Esophagus squamous epithelium (tissue), 4 donors: ENCODE measurements at regions not wholly inside any gene's neighbourhood (a gene's known extent, or its start where the extent isn't known, plus 50 kb on each side); places are given as distances from the start of the nearest gene placed in this dataset.

Source experiments
- POLR2A ChIP-seq, 4 donors: fragments of 450-650 bp; IDR thresholded peaks; one replicate each; pipeline ENCODE4 v1.6.1; 2017; ENCODE audit warnings: antibody characterized with exemption in 4 of 4, mild to moderate bottlenecking in 4 of 4, moderate library complexity in 3 of 4
- TF ChIP-seq, protein P1 (sequence below), 6 experiments: fragments of 450-650 bp in 4 of 6; fragments of 200-600 bp in 2 of 6; sonication (generic) in 2 of 6; IDR thresholded peaks; one replicate each; pipeline ENCODE4 v1.5.1; 2016 to 2019; ENCODE audit warnings: antibody characterized with exemption in 6 of 6, mild to moderate bottlenecking in 4 of 6, moderate library complexity in 4 of 6

DNA sequence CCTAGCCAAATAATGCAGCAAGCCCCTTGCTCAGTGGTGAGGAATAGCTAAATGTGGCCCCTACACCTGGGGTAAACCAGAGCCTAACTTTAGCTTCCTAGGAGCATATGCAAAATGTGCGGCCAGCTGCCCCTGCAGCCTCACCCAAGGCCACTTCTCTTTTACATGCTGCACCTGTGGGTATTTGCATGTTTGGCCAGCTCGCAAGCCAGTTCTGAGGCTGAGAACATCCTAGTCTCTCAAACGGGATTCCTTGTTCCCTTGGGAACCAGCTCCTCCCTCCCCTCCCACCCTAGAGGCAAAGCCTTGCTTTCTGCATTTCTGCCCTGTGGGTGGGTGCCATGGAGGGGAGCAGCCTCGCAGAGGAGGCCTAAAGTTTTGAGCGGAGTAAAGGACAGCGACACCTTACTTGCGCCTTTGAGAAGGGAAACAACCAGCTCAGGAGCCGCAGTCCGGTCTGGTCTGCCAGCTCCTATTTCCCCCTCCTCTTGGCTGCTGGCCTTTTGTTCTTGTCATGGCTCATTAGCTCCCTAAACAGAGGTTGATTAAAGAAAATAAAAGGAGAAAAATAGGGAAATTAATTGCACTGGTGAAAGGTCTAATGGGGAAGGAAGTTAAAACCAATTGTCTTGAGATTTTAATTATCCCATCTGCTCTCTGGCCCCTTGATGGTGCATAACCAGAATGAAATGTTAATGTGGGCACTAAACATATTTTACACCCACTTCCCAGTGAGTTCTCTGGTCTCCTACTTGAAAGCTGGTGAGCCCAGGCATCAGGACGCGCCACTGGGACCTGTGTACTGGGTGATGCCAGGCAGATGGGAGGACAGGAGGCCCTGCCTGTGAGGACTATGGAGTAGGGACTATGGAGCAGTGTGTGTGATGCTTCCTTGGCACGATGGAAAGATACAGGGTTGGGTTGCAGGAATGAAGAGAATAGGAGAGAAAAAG is 68.7 kb downstream of the TEX35 start:
- TF ChIP-seq, protein P1, sequence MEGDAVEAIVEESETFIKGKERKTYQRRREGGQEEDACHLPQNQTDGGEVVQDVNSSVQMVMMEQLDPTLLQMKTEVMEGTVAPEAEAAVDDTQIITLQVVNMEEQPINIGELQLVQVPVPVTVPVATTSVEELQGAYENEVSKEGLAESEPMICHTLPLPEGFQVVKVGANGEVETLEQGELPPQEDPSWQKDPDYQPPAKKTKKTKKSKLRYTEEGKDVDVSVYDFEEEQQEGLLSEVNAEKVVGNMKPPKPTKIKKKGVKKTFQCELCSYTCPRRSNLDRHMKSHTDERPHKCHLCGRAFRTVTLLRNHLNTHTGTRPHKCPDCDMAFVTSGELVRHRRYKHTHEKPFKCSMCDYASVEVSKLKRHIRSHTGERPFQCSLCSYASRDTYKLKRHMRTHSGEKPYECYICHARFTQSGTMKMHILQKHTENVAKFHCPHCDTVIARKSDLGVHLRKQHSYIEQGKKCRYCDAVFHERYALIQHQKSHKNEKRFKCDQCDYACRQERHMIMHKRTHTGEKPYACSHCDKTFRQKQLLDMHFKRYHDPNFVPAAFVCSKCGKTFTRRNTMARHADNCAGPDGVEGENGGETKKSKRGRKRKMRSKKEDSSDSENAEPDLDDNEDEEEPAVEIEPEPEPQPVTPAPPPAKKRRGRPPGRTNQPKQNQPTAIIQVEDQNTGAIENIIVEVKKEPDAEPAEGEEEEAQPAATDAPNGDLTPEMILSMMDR (IDR thresholded peaks at IDR 0.05) = no peak
- no peak for TF ChIP-seq POLR2A (IDR thresholded peaks at IDR 0.05)
